Thyroid gland (tissue), 4 donors: ENCODE measurements at regions not wholly inside any gene's neighbourhood (a gene's known extent, or its start where the extent isn't known, plus 50 kb on each side); places are given as distances from the start of the nearest gene placed in this dataset.

ENCODE experiments used
- CTCF ChIP-seq, 6 experiments: fragments of 200-600 bp in 3 of 6; fragments of 450-650 bp in 3 of 6; sonication (generic) in 3 of 6; IDR thresholded peaks; one replicate each; pipeline ENCODE4 v1.5.1; 2016 to 2019; ENCODE audit warnings: antibody characterized with exemption in 6 of 6, mild to moderate bottlenecking in 2 of 6, inconsistent platforms in 1 of 6, moderate library complexity in 1 of 6
- POLR2A ChIP-seq, 2 donors: fragments of 450-650 bp; IDR thresholded peaks; one replicate each; pipeline ENCODE4 v1.6.1; 2017; ENCODE audit warnings: antibody characterized with exemption in 2 of 2, mild to moderate bottlenecking in 2 of 2, moderate library complexity in 1 of 2

- no peak for TF ChIP-seq CTCF (IDR thresholded peaks at IDR 0.05)
- no peak for TF ChIP-seq POLR2A (IDR thresholded peaks at IDR 0.05)
These were observed 99.5 kb downstream of the C4BPA start for GRCh38 chr1:207203541-207203940.
